ENCODE measurements at regions not wholly inside any gene's neighbourhood (a gene's known extent, or its start where the extent isn't known, plus 50 kb on each side); places are given as distances from the start of the nearest gene placed in this dataset.

- H3K27ac Mint-ChIP-seq, result no peak overlapping the region
- H3K27me3 Mint-ChIP-seq, result peaks cover 3% of the 10 kb centered on the region
- H3K36me3 Mint-ChIP-seq, result no peaks in the 10 kb centered on the region
- H3K9me3 Mint-ChIP-seq (ENCODE audit: low read depth), result no peaks in the 10 kb centered on the region
- H3K4me3 Mint-ChIP-seq, result no peak overlapping the region
- no peaks in the 10 kb centered on the region for H3K4me1 Mint-ChIP-seq (ENCODE audit: low read depth)
Measured at GRCh38 chr6:128666405-128666804, 146.0 kb upstream of the PTPRK start.

DNA sequence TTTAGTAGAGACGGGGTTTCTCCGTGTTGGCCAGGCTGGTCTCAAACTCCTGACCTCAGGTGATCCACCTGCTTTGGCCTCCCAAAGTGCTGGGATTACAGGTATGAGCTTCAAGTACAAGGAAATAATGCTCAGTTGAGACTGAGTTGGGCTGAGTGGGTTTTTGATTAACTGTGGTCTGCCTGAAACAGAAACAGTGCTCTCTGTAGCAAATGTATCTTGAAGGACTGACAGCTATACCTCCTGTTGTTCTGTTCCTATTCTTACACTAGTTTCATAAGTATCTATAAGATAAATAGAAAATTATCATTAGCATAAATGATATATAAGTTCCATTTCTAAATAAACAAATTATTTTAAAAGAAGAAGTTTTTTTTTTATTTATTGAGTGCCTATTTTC, 142.8 kb upstream of the PTPRK start:
- Mint-ChIP-seq H3K4me3 (no peak overlapping the region), H3K27me3 (peaks cover 2% of the 10 kb centered on the region), H3K36me3 (no peaks in the 10 kb centered on the region), H3K9me3 (ENCODE audit: low read depth) (no peaks in the 10 kb centered on the region), H3K4me1 (ENCODE audit: low read depth) (peaks cover 21% of the 10 kb centered on the region), H3K27ac (no peak overlapping the region)

- no peak overlapping the region for H3K4me3 Mint-ChIP-seq
- H3K9me3 Mint-ChIP-seq (ENCODE audit: low read depth), result peaks cover 3% of the 10 kb centered on the region
- H3K27ac Mint-ChIP-seq, result peak overlapping the region; percentile 2
Measured at GRCh38 chr6:128659878-128660622, 139.7 kb upstream of the PTPRK start.

GRCh38 chr6:128659276-128659675, 138.9 kb upstream of the PTPRK start:
- Mint-ChIP-seq H3K27ac (peak overlapping the region; percentile 46), H3K9me3 (ENCODE audit: low read depth) (peaks cover 3% of the 10 kb centered on the region), H3K4me1 (ENCODE audit: low read depth) (peaks cover 54% of the 10 kb centered on the region), H3K4me3 (no peak overlapping the region), H3K27me3 (no peaks in the 10 kb centered on the region), H3K36me3 (peaks cover 5% of the 10 kb centered on the region)

More at GRCh38 chr6:128659878-128660622, 139.7 kb upstream of the PTPRK start:
- Mint-ChIP-seq H3K27me3 (peaks cover 2% of the 10 kb centered on the region), H3K4me1 (ENCODE audit: low read depth) (peaks cover 48% of the 10 kb centered on the region), H3K36me3 (peaks cover 4% of the 10 kb centered on the region)

- peaks cover 3% of the 10 kb centered on the region for H3K9me3 Mint-ChIP-seq (ENCODE audit: low read depth)
- H3K4me1 Mint-ChIP-seq (ENCODE audit: low read depth), result peaks cover 54% of the 10 kb centered on the region
- no peaks in the 10 kb centered on the region for H3K27me3 Mint-ChIP-seq
- H3K27ac Mint-ChIP-seq, result peak overlapping the region; percentile 93
- H3K36me3 Mint-ChIP-seq, result peaks cover 5% of the 10 kb centered on the region
- peak overlapping the region; percentile 70 for H3K4me3 Mint-ChIP-seq
Measured at GRCh38 chr6:128657181-128657580, 136.8 kb upstream of the PTPRK start.

DNA sequence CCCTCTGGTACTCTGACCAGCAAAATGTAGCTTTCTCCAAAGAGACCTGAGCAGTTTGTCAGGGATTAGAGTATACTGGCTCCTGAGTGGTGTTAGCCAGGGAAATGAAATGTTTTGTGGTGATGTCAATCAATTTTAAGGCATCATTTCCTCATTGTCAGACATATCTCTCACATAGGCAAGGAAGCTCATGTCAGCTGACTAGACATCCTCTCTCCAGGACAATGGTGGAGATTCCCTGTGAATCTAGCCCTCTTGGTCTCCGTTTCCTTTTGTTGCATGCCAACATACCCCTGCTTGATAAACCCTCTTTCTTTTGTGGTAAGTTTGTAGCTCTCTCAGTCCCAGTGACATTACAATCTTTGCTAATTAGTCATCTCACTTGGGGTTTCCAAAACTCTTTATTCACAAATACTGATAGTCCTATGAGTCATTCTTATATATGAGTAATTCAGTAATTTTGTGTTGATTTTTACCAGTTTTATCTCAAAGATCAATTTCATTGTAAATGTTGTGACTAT, 135.6 kb upstream of the PTPRK start:
- Mint-ChIP-seq H3K36me3 (peaks cover 5% of the 10 kb centered on the region), H3K9me3 (ENCODE audit: low read depth) (peaks cover 3% of the 10 kb centered on the region), H3K27me3 (no peaks in the 10 kb centered on the region), H3K4me1 (ENCODE audit: low read depth) (peaks cover 54% of the 10 kb centered on the region), H3K4me3 (peak overlapping the region; percentile 55), H3K27ac (peak overlapping the region; percentile 98)

- Mint-ChIP-seq H3K27ac (peak overlapping the region; percentile 17), H3K4me1 (ENCODE audit: low read depth) (peaks cover 11% of the 10 kb centered on the region), H3K4me3 (no peak overlapping the region)
Measured at GRCh38 chr6:128648022-128648598, 127.7 kb upstream of the PTPRK start.

DNA sequence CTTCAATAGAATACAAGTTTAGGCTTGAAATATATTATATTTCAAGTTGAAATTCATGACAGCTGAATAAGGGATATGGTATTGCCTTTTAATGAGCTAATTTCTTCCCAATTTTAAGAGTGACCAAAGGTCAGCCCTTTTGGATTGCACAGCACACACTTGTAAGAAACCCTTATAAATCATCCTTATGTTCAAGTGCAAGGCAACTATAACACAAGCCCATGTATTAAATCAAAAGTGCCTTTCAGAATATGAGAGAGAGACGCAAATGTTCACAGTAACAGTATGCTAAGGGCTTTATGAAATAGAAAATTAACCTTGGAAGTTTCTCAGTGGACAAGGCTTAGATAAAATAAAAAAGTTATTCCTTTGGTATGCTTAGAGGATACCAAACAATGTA, 121.7 kb upstream of the PTPRK start:
- no peaks in the 10 kb centered on the region for H3K36me3 Mint-ChIP-seq
- H3K4me3 Mint-ChIP-seq, result no peak overlapping the region
- no peak overlapping the region for H3K27ac Mint-ChIP-seq
- no peaks in the 10 kb centered on the region for H3K27me3 Mint-ChIP-seq
- H3K4me1 Mint-ChIP-seq (ENCODE audit: low read depth), result no peaks in the 10 kb centered on the region
- H3K9me3 Mint-ChIP-seq (ENCODE audit: low read depth), result no peaks in the 10 kb centered on the region

More at GRCh38 chr6:128648022-128648598, 127.7 kb upstream of the PTPRK start:
- Mint-ChIP-seq H3K27me3 (no peaks in the 10 kb centered on the region), H3K9me3 (ENCODE audit: low read depth) (no peaks in the 10 kb centered on the region), H3K36me3 (peaks cover 2% of the 10 kb centered on the region)

DNA sequence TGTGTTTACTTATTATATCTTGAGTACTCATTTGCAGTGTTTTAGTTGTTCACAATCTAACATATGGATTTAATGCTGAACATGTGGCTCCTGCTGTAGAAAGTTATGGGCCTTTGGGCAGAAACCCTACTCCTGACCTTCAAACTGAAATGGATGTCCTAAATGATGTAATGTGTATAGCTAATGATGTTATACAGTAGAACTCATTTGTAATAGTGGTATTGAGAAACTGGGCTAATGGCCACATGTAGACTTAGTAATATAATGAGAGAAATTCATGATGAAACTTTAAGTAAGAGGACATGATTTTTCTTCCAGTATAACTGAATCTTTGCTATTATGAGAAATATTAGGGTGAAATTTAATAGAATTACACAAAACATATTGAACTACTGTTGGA, 121.3 kb upstream of the PTPRK start:
- H3K27me3 Mint-ChIP-seq, result no peaks in the 10 kb centered on the region
- no peak overlapping the region for H3K27ac Mint-ChIP-seq
- H3K36me3 Mint-ChIP-seq, result no peaks in the 10 kb centered on the region
- H3K9me3 Mint-ChIP-seq (ENCODE audit: low read depth), result no peaks in the 10 kb centered on the region
- no peak overlapping the region for H3K4me3 Mint-ChIP-seq
- H3K4me1 Mint-ChIP-seq (ENCODE audit: low read depth), result no peaks in the 10 kb centered on the region

GRCh38 chr6:128638817-128639216, 118.4 kb upstream of the PTPRK start:
- H3K4me3 Mint-ChIP-seq, result no peak overlapping the region
- no peaks in the 10 kb centered on the region for H3K4me1 Mint-ChIP-seq (ENCODE audit: low read depth)
- no peaks in the 10 kb centered on the region for H3K36me3 Mint-ChIP-seq
- no peaks in the 10 kb centered on the region for H3K9me3 Mint-ChIP-seq (ENCODE audit: low read depth)
- no peak overlapping the region for H3K27ac Mint-ChIP-seq
- H3K27me3 Mint-ChIP-seq, result no peaks in the 10 kb centered on the region

DNA sequence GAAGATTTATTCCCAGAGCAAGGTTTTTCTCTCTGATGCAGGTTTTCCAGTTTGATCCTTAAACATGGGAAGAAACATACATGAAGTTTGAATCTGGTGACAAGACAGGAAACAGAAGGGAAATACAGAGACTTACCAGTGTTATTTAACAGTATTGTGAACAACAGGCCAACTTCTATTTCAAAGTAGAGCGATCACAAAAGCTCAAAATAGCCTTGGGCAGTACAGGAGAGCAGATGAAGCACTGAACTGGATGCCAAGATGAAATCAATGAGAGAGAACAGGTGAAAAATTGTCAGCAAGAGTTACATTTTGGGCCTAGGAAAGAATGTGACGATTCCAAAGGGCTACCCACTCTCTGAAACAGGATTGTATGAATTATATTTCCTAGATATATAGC, 114.8 kb upstream of the PTPRK start:
- Mint-ChIP-seq H3K9me3 (ENCODE audit: low read depth) (no peaks in the 10 kb centered on the region), H3K36me3 (no peaks in the 10 kb centered on the region), H3K4me3 (no peak overlapping the region), H3K27ac (no peak overlapping the region), H3K27me3 (no peaks in the 10 kb centered on the region), H3K4me1 (ENCODE audit: low read depth) (no peaks in the 10 kb centered on the region)

DNA sequence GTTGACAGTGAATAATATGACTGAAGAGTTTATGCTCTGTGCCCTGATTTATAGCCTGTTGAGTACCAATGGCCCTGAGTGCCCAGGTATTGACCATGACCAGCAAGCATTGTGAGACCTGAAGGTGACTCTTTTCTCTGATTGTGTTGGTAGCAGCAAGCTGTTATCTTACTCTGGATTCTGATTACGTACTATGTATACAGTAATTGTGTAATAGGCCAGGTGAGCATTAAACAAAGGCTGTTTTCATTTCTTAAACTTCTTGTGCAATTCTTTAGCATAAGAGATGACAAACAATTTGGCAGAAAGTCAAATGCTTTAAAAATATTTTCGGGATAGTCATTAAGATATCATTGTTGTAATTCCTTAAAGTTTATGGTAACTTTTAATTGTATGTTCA, 111.7 kb upstream of the PTPRK start:
- Mint-ChIP-seq H3K27ac (no peak overlapping the region), H3K9me3 (ENCODE audit: low read depth) (no peaks in the 10 kb centered on the region), H3K4me1 (ENCODE audit: low read depth) (no peaks in the 10 kb centered on the region), H3K4me3 (no peak overlapping the region), H3K27me3 (no peaks in the 10 kb centered on the region), H3K36me3 (no peaks in the 10 kb centered on the region)

- H3K4me3 Mint-ChIP-seq, result no peak overlapping the region
- H3K9me3 Mint-ChIP-seq (ENCODE audit: low read depth), result no peaks in the 10 kb centered on the region
- no peaks in the 10 kb centered on the region for H3K36me3 Mint-ChIP-seq
- H3K4me1 Mint-ChIP-seq (ENCODE audit: low read depth), result peaks cover 5% of the 10 kb centered on the region
- H3K27ac Mint-ChIP-seq, result no peak overlapping the region
- no peaks in the 10 kb centered on the region for H3K27me3 Mint-ChIP-seq
Measured at GRCh38 chr6:128631031-128631430, 110.6 kb upstream of the PTPRK start.

DNA sequence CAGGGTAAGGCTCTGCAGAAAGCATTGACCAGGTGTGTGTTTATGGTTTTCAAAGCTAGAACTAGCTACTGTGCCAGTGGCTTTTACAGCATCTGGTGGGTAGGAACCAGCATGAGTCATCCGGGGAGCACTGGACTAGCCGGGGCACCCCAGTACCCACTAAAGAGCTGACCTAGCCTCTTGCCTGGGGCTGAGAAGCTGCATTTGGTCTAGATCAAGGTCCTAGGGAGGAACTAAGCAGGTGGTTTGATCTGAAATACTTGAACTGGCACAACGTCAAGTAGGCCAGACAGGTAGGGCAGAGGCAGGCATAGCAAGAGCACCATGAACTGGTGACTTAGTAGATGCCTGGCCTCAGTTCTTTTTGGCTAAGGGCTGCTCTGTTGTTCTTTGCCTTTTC, 109.8 kb upstream of the PTPRK start:
- peaks cover 6% of the 10 kb centered on the region for H3K4me1 Mint-ChIP-seq (ENCODE audit: low read depth)

GRCh38 chr6:128617285-128617684, 96.9 kb upstream of the PTPRK start:
- H3K27me3 Mint-ChIP-seq, result peaks cover 5% of the 10 kb centered on the region
- H3K9me3 Mint-ChIP-seq (ENCODE audit: low read depth), result peaks cover 14% of the 10 kb centered on the region
- no peak overlapping the region for H3K27ac Mint-ChIP-seq
- H3K4me3 Mint-ChIP-seq, result no peak overlapping the region
- peaks cover 4% of the 10 kb centered on the region for H3K36me3 Mint-ChIP-seq
- no peaks in the 10 kb centered on the region for H3K4me1 Mint-ChIP-seq (ENCODE audit: low read depth)

More for the DNA sequence above, 109.8 kb upstream of the PTPRK start:
- no peaks in the 10 kb centered on the region for H3K36me3 Mint-ChIP-seq
- H3K9me3 Mint-ChIP-seq (ENCODE audit: low read depth), result no peaks in the 10 kb centered on the region
- no peak overlapping the region for H3K4me3 Mint-ChIP-seq
- H3K27me3 Mint-ChIP-seq, result no peaks in the 10 kb centered on the region
- no peak overlapping the region for H3K27ac Mint-ChIP-seq

Data from activated naive CD8-positive, alpha-beta T cell (primary cell).